ENCODE measurements at regions not wholly inside any gene's neighbourhood (a gene's known extent, or its start where the extent isn't known, plus 50 kb on each side); places are given as distances from the start of the nearest gene placed in this dataset.

DNA sequence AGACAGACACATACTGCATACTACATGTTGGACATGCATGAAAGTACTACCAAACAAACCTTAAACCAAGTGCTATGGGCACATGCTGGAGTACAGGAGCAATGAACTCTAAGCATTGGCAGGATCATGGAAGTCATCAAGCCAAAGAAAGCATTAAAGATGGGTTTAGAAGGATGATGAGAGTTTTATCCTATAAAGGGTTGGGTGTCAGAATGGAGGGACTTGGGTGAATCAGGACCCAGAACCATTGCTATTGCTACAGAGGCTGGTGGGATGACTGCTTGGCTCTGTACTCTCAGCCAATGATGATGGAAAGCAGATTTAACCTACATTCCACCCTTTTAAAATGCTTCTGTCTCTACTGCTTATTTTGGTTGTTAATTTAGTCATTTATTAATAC is 233.9 kb upstream of the EDA2R start:
- no peak for TF ChIP-seq POLR2A (IDR thresholded peaks at IDR 0.05)
- TF ChIP-seq, protein P1, sequence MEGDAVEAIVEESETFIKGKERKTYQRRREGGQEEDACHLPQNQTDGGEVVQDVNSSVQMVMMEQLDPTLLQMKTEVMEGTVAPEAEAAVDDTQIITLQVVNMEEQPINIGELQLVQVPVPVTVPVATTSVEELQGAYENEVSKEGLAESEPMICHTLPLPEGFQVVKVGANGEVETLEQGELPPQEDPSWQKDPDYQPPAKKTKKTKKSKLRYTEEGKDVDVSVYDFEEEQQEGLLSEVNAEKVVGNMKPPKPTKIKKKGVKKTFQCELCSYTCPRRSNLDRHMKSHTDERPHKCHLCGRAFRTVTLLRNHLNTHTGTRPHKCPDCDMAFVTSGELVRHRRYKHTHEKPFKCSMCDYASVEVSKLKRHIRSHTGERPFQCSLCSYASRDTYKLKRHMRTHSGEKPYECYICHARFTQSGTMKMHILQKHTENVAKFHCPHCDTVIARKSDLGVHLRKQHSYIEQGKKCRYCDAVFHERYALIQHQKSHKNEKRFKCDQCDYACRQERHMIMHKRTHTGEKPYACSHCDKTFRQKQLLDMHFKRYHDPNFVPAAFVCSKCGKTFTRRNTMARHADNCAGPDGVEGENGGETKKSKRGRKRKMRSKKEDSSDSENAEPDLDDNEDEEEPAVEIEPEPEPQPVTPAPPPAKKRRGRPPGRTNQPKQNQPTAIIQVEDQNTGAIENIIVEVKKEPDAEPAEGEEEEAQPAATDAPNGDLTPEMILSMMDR (IDR thresholded peaks at IDR 0.05), result no peak
